ENCODE measurements at regions not wholly inside any gene's neighbourhood (a gene's known extent, or its start where the extent isn't known, plus 50 kb on each side); places are given as distances from the start of the nearest gene placed in this dataset.

GRCh38 chr14:65838565-65838964 is 426.0 kb downstream of the FUT8 start:
- H3K27me3 ChIP-seq (replicated peaks; ENCODE audit: insufficient read depth, low read depth, low read length, poor library complexity), result no peaks in the 10 kb centered on the region
- no peak for DNase-seq (ENCODE audit: low spot score)
- POLR2A ChIA-PET (ENCODE audit: low non-redundant PET), result no interaction called here
- intact Hi-C loops (cut with micrococcal nuclease; ENCODE audit: unreplicated experiment), result loop anchor here (10.0 kb wide), 1 partner anchor 236 kb away; no protein-coding TSS in a partner anchor
- no peak overlapping the region for H3K4me3 ChIP-seq (ENCODE audit: low read depth, low read length, poor library complexity, severe bottlenecking)
- no peaks in the 10 kb centered on the region for H3K4me1 ChIP-seq (ENCODE audit: insufficient read depth, low read length, poor library complexity, severe bottlenecking)
- no TSS peak for BruUV-seq (replicated peaks)
- no peak overlapping the region for H3K27ac ChIP-seq (ENCODE audit: low read depth, low read length, poor library complexity, severe bottlenecking)
- no peak for TF ChIP-seq EZH2 (IDR thresholded peaks at IDR 0.05; ENCODE audit: borderline replicate concordance, low read depth, low read length, poor library complexity, severe bottlenecking)
- TF ChIP-seq CTCF (conservative IDR thresholded peaks at IDR 0.05; ENCODE audit: low read depth, low read length), result no peak
- no peaks in the 10 kb centered on the region for H3K9me3 ChIP-seq (ENCODE audit: low read depth, low read length, poor library complexity, severe bottlenecking)
- H3K36me3 ChIP-seq (ENCODE audit: insufficient read depth, low read length, poor library complexity, severe bottlenecking), result no peaks in the 10 kb centered on the region
- CTCF ChIA-PET, result no interaction called here

GRCh38 chr14:65840118-65840751 is 427.7 kb downstream of the FUT8 start:
- no peak for DNase-seq (ENCODE audit: low spot score)
- ChIA-PET CTCF (no interaction called here), POLR2A (ENCODE audit: low non-redundant PET) (no interaction called here)
- BruUV-seq (replicated peaks), result no TSS peak
- TF ChIP-seq CTCF (conservative IDR thresholded peaks at IDR 0.05; ENCODE audit: low read depth, low read length) (no peak), EZH2 (IDR thresholded peaks at IDR 0.05; ENCODE audit: borderline replicate concordance, low read depth, low read length, poor library complexity, severe bottlenecking) (no peak)
- no peak overlapping the region for H3K4me3 ChIP-seq (ENCODE audit: low read depth, low read length, poor library complexity, severe bottlenecking)
- H3K36me3 ChIP-seq (ENCODE audit: insufficient read depth, low read length, poor library complexity, severe bottlenecking), result no peaks in the 10 kb centered on the region
- no peaks in the 10 kb centered on the region for H3K27me3 ChIP-seq (replicated peaks; ENCODE audit: insufficient read depth, low read depth, low read length, poor library complexity)
- H3K9me3 ChIP-seq (ENCODE audit: low read depth, low read length, poor library complexity, severe bottlenecking), result no peaks in the 10 kb centered on the region
- intact Hi-C loops (cut with micrococcal nuclease; ENCODE audit: unreplicated experiment), result no loop called here
- H3K4me1 ChIP-seq (ENCODE audit: insufficient read depth, low read length, poor library complexity, severe bottlenecking), result no peaks in the 10 kb centered on the region
- no peak overlapping the region for H3K27ac ChIP-seq (ENCODE audit: low read depth, low read length, poor library complexity, severe bottlenecking)

DNA sequence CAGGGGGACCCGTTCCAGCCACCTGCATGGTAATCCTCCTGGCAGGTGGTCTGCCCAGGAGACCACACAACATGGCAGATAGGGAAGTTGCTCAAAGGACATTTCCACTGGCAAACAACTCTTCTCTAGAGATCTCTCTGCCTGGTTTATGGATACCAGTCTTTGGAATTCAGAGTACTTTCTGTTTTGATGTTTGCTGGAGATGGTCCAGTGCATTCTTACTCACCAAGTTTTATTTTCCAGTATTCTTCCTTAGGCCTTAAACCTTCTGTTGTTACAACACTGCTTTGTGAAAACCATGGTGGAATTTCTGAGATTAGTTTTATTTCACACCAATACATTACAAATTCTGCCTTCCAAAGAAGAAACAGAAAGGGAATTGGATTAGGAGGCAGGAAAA is 428.3 kb downstream of the FUT8 start:
- ChIA-PET POLR2A (ENCODE audit: low non-redundant PET) (no interaction called here), CTCF (no interaction called here)
- BruUV-seq (replicated peaks), result no TSS peak
- intact Hi-C loops (cut with micrococcal nuclease; ENCODE audit: unreplicated experiment), result no loop called here
- no peak for DNase-seq (ENCODE audit: low spot score)
- no peaks in the 10 kb centered on the region for H3K9me3 ChIP-seq (ENCODE audit: low read depth, low read length, poor library complexity, severe bottlenecking)
- no peak overlapping the region for H3K4me3 ChIP-seq (ENCODE audit: low read depth, low read length, poor library complexity, severe bottlenecking)
- no peak overlapping the region for H3K27ac ChIP-seq (ENCODE audit: low read depth, low read length, poor library complexity, severe bottlenecking)
- TF ChIP-seq EZH2 (IDR thresholded peaks at IDR 0.05; ENCODE audit: borderline replicate concordance, low read depth, low read length, poor library complexity, severe bottlenecking), result no peak
- no peak for TF ChIP-seq CTCF (conservative IDR thresholded peaks at IDR 0.05; ENCODE audit: low read depth, low read length)
- H3K36me3 ChIP-seq (ENCODE audit: insufficient read depth, low read length, poor library complexity, severe bottlenecking), result no peaks in the 10 kb centered on the region
- no peaks in the 10 kb centered on the region for H3K27me3 ChIP-seq (replicated peaks; ENCODE audit: insufficient read depth, low read depth, low read length, poor library complexity)
- H3K4me1 ChIP-seq (ENCODE audit: insufficient read depth, low read length, poor library complexity, severe bottlenecking), result no peaks in the 10 kb centered on the region
